WTC11 (cell line): ENCODE measurements at regions not wholly inside any gene's neighbourhood (a gene's known extent, or its start where the extent isn't known, plus 50 kb on each side); places are given as distances from the start of the nearest gene placed in this dataset.
A peak's percentile ranks its signal among the peaks of the same experiment; 100 is the strongest.
"Not testable (repeated sequence)": the region's sequence is repeated elsewhere in the genome, so short reads cannot be mapped to it uniquely, and the experiment has no call there.

Source experiments
- ATAC-seq: fragments of 200-7000 bp; cut with Tn5 transposase; 2 replicates; pipeline ENCODE4 v1.10.0; 2021; ENCODE audit warnings: mild to moderate bottlenecking, moderate library complexity
- CTCF ChIA-PET: fragments of 300-600 bp; sonication (Branson Sonifier 250); formaldehyde crosslinking; loops from one replicate; lab custom pipeline; 2021; ENCODE audit warnings: antibody characterized with exemption; lab: Charles Lee
- POLR2A ChIA-PET: fragments of 350-600 bp; sonication (Branson Sonifier 250); formaldehyde crosslinking; loops from one replicate; lab custom pipeline; 2021; ENCODE audit warnings: antibody characterized with exemption; lab: Charles Lee
- DNase-seq: peaks from one replicate; pipeline ENCODE4 v3.0.0; 2021; ENCODE audit warnings: low spot score
- H3K27ac Mint-ChIP-seq: 2 replicates; pipeline ENCODE4 v1.8.0; 2021; ENCODE audit warnings: mixed read lengths
- H3K27me3 Mint-ChIP-seq: 2 replicates; pipeline ENCODE4 v1.8.0; 2021; ENCODE audit warnings: low read depth, mild to moderate bottlenecking, moderate library complexity, mixed read lengths
- H3K36me3 Mint-ChIP-seq: 2 replicates; pipeline ENCODE4 v1.8.0; 2021; ENCODE audit warnings: mixed read lengths
- H3K4me1 Mint-ChIP-seq: 2 replicates; pipeline ENCODE4 v1.8.0; 2022; ENCODE audit warnings: mixed read lengths
- H3K4me3 Mint-ChIP-seq: 2 replicates; pipeline ENCODE4 v1.8.0; 2021; ENCODE audit warnings: mild to moderate bottlenecking, moderate library complexity, mixed read lengths
- H3K9me3 Mint-ChIP-seq: 2 replicates; pipeline ENCODE4 v1.8.0; 2021; ENCODE audit warnings: mixed read lengths
- GABPB1 ChIP-seq: sonication (generic); formaldehyde crosslinking; IDR thresholded peaks from 2 replicates; pipeline ENCODE4 v1.8.1; 2023; ENCODE audit warnings: mild to moderate bottlenecking, missing genetic modification reagents
- KAT7 ChIP-seq: sonication (generic); formaldehyde crosslinking; IDR thresholded peaks from 2 replicates; pipeline ENCODE4 v1.8.1; 2023; ENCODE audit warnings: missing genetic modification reagents, mild to moderate bottlenecking, borderline replicate concordance
- NFYB ChIP-seq: sonication (generic); formaldehyde crosslinking; conservative IDR thresholded peaks from 2 replicates; pipeline ENCODE4 v1.8.0; 2022; ENCODE audit warnings: low read depth, missing genetic modification reagents
- NR3C1 ChIP-seq: sonication (generic); formaldehyde crosslinking; conservative IDR thresholded peaks from 2 replicates; pipeline ENCODE4 v1.8.1; 2023; ENCODE audit warnings: low read depth, mild to moderate bottlenecking, missing genetic modification reagents
- SMAD4 ChIP-seq: sonication (generic); formaldehyde crosslinking; IDR thresholded peaks from 2 replicates; pipeline ENCODE4 v1.8.0; 2022; ENCODE audit warnings: mild to moderate bottlenecking, missing genetic modification reagents
- ZBTB21 ChIP-seq: sonication (generic); formaldehyde crosslinking; IDR thresholded peaks from 2 replicates; pipeline ENCODE4 v1.8.1; 2023; ENCODE audit warnings: mild to moderate bottlenecking, missing genetic modification reagents, borderline replicate concordance
- ZNF263 ChIP-seq: sonication (generic); formaldehyde crosslinking; IDR thresholded peaks from 2 replicates; pipeline ENCODE4 v1.8.1; 2022; ENCODE audit warnings: low read depth, mild to moderate bottlenecking, moderate library complexity, missing genetic modification reagents
- TF ChIP-seq, protein P1 (sequence below): sonication (generic); formaldehyde crosslinking; IDR thresholded peaks from 2 replicates; pipeline ENCODE4 v1.8.0; 2022; ENCODE audit warnings: mild to moderate bottlenecking, missing genetic modification reagents
- TF ChIP-seq, protein P2 (sequence below): sonication (generic); formaldehyde crosslinking; IDR thresholded peaks from 2 replicates; pipeline ENCODE4 v1.8.1; 2022; ENCODE audit warnings: low read depth, mild to moderate bottlenecking, moderate library complexity, missing genetic modification reagents, borderline replicate concordance
- TF ChIP-seq, protein P3 (sequence below): sonication (generic); formaldehyde crosslinking; IDR thresholded peaks from 2 replicates; pipeline ENCODE4 v1.8.1; 2022; ENCODE audit warnings: missing genetic modification reagents, borderline replicate concordance
- TF ChIP-seq, protein P4 (sequence below): sonication (generic); formaldehyde crosslinking; IDR thresholded peaks from 2 replicates; pipeline ENCODE4 v1.8.1; 2022; ENCODE audit warnings: mild to moderate bottlenecking, missing genetic modification reagents, moderate library complexity, borderline replicate concordance

DNA sequence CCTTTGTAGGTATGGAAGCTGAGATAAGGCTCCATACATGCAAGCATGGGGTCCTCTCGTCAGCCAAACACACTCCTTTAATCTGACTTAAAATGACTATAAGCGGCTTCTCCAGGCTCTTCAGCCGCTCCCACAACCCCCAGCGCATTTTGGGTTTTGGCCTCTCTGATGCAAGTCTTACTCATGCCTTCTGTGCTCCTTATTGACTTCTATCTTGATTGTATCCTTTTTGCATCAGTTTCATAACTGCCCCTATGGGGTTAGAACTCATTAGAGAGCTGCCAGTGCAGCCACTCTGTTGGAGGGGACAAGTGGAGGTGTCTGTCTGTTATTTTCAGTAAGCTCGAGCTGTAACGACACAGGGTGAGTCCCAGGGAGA, 70.1 kb upstream of the TAB2 start (continued):
- no peak for TF ChIP-seq ZBTB21 (CRISPR knock-in tag)

DNA sequence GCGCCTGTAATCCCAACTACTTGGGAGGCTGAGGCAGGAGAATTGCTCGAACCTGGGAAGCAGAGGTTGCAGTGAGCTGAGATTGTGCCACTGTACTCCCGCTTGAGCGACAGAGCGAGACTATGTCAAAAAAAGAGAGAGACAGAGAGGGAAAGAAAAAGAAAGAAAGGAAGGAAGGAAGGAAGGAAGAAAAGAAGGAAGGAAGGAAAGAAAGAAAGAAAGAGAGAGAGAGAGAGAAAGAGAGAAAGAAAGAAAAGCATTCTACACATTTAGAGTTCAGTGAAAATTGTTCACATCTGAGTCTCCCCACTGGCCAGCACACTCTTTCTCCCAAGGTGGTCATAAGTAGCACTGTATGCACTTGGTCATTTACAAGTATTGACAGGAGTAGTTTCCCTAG, 69.2 kb upstream of the TAB2 start:
- ATAC-seq, CTCF ChIA-PET, H3K36me3 Mint-ChIP-seq, H3K9me3 Mint-ChIP-seq, DNase-seq, H3K27ac Mint-ChIP-seq, POLR2A ChIA-PET, H3K27me3 Mint-ChIP-seq, H3K4me3 Mint-ChIP-seq, H3K4me1 Mint-ChIP-seq: not testable (repeated sequence)

DNA sequence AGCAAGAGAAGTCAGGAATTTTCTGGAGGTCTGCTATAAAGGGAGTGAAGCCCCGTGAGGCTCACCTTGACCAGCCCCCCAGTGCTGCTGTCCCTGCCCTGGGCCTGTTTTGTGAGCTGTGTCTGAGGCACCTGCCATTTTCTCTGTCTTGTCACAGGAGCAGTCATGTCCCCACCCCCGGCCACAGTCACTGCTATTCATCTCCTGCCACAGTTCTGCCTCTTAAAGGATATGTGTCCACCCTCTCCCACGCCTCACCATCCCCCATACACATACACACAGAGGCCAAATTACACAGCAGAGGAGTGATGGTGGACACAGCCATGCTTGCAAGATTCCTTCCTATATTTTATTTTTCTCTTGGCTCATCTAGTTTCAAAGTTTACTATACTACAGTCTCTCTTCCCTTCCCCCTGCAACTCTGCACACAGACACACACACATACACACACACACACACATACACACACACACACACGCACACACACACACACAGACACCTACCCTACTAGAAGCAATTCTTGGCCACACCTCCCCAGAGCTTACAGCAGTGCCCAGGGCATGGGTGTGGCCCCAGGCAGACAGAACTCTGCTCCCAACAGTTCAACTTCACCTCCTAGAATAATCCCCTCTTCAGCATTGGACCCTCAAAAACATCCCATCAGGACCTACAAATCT, 68.7 kb upstream of the TAB2 start:
- POLR2A ChIA-PET = no interaction called here
- H3K4me1 Mint-ChIP-seq = peaks cover 6% of the 10 kb centered on the region
- DNase-seq (no peak), ATAC-seq (no peak)
- no peak overlapping the region for H3K27ac Mint-ChIP-seq
- TF ChIP-seq SMAD4 (no peak), ZNF263 (CRISPR knock-in tag) (no peak)
- TF ChIP-seq, protein P1, sequence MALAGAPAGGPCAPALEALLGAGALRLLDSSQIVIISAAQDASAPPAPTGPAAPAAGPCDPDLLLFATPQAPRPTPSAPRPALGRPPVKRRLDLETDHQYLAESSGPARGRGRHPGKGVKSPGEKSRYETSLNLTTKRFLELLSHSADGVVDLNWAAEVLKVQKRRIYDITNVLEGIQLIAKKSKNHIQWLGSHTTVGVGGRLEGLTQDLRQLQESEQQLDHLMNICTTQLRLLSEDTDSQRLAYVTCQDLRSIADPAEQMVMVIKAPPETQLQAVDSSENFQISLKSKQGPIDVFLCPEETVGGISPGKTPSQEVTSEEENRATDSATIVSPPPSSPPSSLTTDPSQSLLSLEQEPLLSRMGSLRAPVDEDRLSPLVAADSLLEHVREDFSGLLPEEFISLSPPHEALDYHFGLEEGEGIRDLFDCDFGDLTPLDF = no peak
- TF ChIP-seq, protein P2, sequence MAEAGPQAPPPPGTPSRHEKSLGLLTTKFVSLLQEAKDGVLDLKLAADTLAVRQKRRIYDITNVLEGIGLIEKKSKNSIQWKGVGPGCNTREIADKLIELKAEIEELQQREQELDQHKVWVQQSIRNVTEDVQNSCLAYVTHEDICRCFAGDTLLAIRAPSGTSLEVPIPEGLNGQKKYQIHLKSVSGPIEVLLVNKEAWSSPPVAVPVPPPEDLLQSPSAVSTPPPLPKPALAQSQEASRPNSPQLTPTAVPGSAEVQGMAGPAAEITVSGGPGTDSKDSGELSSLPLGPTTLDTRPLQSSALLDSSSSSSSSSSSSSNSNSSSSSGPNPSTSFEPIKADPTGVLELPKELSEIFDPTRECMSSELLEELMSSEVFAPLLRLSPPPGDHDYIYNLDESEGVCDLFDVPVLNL (CRISPR knock-in tag) = no peak
- no peaks in the 10 kb centered on the region for H3K36me3 Mint-ChIP-seq
- CTCF ChIA-PET = no interaction called here
- no peaks in the 10 kb centered on the region for H3K9me3 Mint-ChIP-seq
- no peaks in the 10 kb centered on the region; the same call in 1 of the 2 replicates for H3K27me3 Mint-ChIP-seq
- H3K4me3 Mint-ChIP-seq = no peak overlapping the region

DNA sequence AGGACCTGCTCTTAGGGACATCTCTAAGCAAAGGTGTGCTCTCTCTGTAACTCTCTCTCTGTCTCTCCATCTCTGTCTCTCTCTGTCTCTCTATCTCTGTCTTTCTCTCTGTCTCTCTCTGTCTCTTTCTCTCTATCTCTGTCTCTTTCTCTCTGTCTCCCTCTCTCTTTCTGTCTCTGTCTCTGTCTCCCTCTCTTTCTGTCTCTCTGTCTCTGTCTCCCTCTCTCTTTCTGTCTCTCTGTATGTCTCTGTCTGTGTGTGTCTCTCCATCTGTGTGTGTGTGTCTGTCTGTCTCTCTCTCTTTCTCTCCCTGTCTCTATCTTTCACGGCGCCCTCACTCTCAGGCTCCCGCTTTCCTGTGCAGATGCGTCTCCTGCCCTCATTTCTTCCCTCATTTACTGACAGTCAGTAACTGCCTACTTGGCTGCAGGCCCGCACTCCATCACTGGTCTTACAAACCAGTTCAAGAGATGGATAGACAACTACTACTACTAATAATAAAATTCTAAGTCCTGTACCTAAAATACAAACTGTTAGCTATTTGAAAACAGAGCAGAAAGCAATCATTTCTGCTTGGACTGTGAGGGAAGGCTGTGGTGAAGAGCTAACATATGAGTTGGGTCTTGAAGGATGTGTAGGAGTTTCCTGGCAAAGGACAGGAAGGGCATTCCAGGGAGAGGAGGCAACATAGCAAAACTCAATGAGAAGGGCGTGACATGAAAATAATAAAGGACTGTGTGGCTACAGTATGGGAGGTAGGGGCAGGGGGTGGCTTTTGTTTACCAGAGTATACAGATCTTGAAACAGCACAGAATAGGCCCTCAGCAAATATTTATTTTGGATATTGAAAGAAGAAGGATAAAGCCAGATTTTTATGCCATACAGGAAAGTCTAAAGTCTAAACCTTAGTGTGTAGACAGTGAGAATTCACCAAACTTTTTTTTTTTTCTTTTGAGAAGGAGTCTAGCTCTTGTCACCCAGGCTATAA, 67.8 kb upstream of the TAB2 start:
- no peak overlapping the region for H3K4me3 Mint-ChIP-seq
- peaks cover 6% of the 10 kb centered on the region for H3K4me1 Mint-ChIP-seq
- CTCF ChIA-PET = interaction anchor here (1.0 kb wide), 1 partner anchor 12 kb away, joined by 3 read pairs; no protein-coding TSS in a partner anchor
- TF ChIP-seq GABPB1 = 0 out of 2 replicates have a peak, but pooled peaks have one; percentile 7
- TF ChIP-seq KAT7 (CRISPR knock-in tag) = no peak
- H3K27ac Mint-ChIP-seq = no peak overlapping the region
- DNase-seq (no peak), ATAC-seq (no peak)
- POLR2A ChIA-PET = no interaction called here
- H3K36me3 Mint-ChIP-seq = no peaks in the 10 kb centered on the region
- H3K27me3 Mint-ChIP-seq = no peaks in the 10 kb centered on the region; the same call in 1 of the 2 replicates
- no peaks in the 10 kb centered on the region for H3K9me3 Mint-ChIP-seq

DNA sequence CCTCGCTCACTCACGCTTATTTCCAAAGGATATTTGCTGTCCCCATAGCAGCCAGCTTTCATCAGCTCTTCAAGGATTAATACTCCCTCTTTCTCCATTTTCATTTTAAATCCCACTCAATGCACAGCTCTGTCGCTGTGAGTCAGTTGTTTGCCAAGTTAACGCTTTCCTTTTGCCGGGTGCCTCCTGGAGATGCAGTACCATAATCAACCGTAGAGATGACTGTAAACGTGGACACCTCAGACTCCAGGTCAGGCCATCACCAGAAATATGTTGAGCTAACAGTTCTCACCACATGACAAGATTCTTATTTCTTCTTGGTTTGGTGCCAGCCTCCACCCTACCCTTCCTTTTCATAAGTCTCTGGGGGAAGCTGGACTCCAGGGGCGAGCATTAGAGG, 66.6 kb upstream of the TAB2 start:
- Mint-ChIP-seq H3K9me3 (no peaks in the 10 kb centered on the region), H3K4me1 (peaks cover 6% of the 10 kb centered on the region), H3K36me3 (no peaks in the 10 kb centered on the region), H3K27me3 (no peaks in the 10 kb centered on the region; the same call in 1 of the 2 replicates), H3K4me3 (no peak overlapping the region), H3K27ac (no peak overlapping the region)
- no peak for DNase-seq
- ATAC-seq = no peak
- POLR2A ChIA-PET = no interaction called here
- TF ChIP-seq NR3C1 (CRISPR knock-in tag) = no peak
- CTCF ChIA-PET = no interaction called here

DNA sequence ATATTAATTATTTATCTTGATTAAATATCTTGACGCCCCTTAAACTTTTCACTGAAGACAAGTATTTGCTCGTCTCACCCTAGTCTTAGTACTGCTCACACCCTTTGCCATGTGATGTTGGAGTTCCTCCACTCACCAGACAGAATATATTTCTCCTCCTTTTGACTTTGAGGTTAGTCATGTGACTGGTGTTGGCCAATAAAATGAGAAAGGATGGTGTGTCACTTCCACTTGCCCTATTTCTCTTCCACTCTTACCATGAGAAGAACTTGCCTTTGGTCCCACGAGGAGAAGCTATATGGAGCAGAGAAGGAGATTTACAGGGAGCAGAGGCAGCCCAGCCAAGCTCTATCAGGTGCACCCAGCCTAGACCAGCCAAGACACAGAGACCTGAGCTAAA, 64.9 kb upstream of the TAB2 start:
- Mint-ChIP-seq H3K4me1 (no peaks in the 10 kb centered on the region), H3K4me3 (no peak overlapping the region), H3K36me3 (no peaks in the 10 kb centered on the region), H3K27me3 (no peaks in the 10 kb centered on the region; the same call in 1 of the 2 replicates), H3K9me3 (no peaks in the 10 kb centered on the region), H3K27ac (no peak overlapping the region)
- no peak for DNase-seq
- ATAC-seq = no peak
- CTCF ChIA-PET = no interaction called here
- POLR2A ChIA-PET = no interaction called here
- TF ChIP-seq, protein P1 = no peak
- TF ChIP-seq NFYB = no peak
- TF ChIP-seq, protein P3, sequence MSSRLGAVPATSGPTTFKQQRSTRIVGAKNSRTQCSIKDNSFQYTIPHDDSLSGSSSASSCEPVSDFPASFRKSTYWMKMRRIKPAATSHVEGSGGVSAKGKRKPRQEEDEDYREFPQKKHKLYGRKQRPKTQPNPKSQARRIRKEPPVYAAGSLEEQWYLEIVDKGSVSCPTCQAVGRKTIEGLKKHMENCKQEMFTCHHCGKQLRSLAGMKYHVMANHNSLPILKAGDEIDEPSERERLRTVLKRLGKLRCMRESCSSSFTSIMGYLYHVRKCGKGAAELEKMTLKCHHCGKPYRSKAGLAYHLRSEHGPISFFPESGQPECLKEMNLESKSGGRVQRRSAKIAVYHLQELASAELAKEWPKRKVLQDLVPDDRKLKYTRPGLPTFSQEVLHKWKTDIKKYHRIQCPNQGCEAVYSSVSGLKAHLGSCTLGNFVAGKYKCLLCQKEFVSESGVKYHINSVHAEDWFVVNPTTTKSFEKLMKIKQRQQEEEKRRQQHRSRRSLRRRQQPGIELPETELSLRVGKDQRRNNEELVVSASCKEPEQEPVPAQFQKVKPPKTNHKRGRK (CRISPR knock-in tag) = no peak
- TF ChIP-seq, protein P4, sequence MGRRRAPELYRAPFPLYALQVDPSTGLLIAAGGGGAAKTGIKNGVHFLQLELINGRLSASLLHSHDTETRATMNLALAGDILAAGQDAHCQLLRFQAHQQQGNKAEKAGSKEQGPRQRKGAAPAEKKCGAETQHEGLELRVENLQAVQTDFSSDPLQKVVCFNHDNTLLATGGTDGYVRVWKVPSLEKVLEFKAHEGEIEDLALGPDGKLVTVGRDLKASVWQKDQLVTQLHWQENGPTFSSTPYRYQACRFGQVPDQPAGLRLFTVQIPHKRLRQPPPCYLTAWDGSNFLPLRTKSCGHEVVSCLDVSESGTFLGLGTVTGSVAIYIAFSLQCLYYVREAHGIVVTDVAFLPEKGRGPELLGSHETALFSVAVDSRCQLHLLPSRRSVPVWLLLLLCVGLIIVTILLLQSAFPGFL (CRISPR knock-in tag) = no peak
